SK-N-MC (cell line): ENCODE measurements at regions not wholly inside any gene's neighbourhood (a gene's known extent, or its start where the extent isn't known, plus 50 kb on each side); places are given as distances from the start of the nearest gene placed in this dataset.

Experiments
- EZH2 ChIP-seq: fragments of 200-600 bp; sonication (generic); IDR thresholded peaks from one replicate; pipeline ENCODE4 v1.6.1; 2017; ENCODE audit warnings: antibody characterized with exemption
- POLR2AphosphoS5 ChIP-seq: IDR thresholded peaks from 2 replicates; pipeline ENCODE4 v1.6.1; 2012; ENCODE audit warnings: mild to moderate bottlenecking, low read depth, low read length, borderline replicate concordance

DNA sequence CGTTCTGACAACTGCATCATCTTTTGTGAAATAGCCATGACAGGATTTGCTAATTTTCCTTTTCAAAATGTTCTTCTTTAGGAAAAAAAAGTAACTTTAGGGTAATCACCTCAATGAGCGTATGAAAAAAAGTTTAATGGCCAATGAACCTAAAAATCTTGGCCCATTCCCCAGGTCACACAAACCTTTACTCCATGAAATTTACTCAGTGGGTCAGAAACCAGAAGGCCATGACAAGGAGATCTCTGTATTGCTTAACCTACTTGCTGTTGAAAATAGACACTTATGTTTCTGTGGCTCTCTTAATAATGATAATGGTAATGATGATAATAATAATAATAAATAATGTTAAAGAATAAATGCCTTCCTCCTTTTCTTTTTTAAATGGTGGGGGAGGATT is 180.8 kb upstream of the IRX3 start:
- TF ChIP-seq EZH2 (no peak), POLR2AphosphoS5 (no peak)
